GM12891 (cell line): ENCODE measurements at regions not wholly inside any gene's neighbourhood (a gene's known extent, or its start where the extent isn't known, plus 50 kb on each side); places are given as distances from the start of the nearest gene placed in this dataset.

Experiments
- PAX5 ChIP-seq: IDR thresholded peaks from 2 replicates; pipeline ENCODE4 v1.6.1; 2011; ENCODE audit warnings: low read length, moderate library complexity, mild to moderate bottlenecking; ENCODE audit not compliant: insufficient read depth, severe bottlenecking
- POLR2A ChIP-seq: IDR thresholded peaks from 2 replicates; pipeline ENCODE4 v1.6.1; 2011; ENCODE audit warnings: low read depth, low read length, control low read depth
- POLR2AphosphoS5 ChIP-seq: IDR thresholded peaks from 2 replicates; pipeline ENCODE4 v1.6.1; 2011; ENCODE audit warnings: low read depth, low read length, control low read depth
- POU2F2 ChIP-seq: IDR thresholded peaks from 2 replicates; pipeline ENCODE4 v1.6.1; 2011; ENCODE audit warnings: low read depth, mild to moderate bottlenecking, control low read depth, low read length, moderate library complexity
- SPI1 ChIP-seq: IDR thresholded peaks from 2 replicates; pipeline ENCODE4 v1.6.1; 2011; ENCODE audit warnings: low read depth, low read length, control low read depth
- TAF1 ChIP-seq: IDR thresholded peaks from 2 replicates; pipeline ENCODE4 v1.6.1; 2011; ENCODE audit warnings: low read depth, low read length, control low read depth

DNA sequence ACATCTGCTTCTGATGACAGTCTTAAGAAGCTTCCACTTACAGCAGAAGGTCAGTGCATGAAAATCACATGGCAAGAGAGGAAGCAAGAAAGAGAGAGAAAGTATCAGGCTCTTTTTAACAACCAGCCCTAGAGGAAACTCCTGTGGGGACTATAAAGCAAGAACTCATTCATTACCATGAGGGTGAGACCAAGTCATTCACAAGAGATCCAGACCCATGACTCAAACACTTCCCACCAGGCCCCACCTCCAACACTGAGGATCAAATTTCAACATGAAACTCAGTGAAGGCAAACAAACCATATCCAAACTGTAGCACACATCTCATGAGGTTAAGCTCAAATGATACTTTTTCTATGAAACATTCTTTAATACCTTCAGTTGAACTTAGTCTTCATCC lies 643.2 kb upstream of the SYNCRIP start:
- TF ChIP-seq TAF1: no peak
- TF ChIP-seq POLR2A: no peak
- TF ChIP-seq POLR2AphosphoS5: no peak
- TF ChIP-seq POU2F2: no peak
- TF ChIP-seq PAX5: no peak
- no peak for TF ChIP-seq SPI1
